H1 (cell line): ENCODE measurements at regions not wholly inside any gene's neighbourhood (a gene's known extent, or its start where the extent isn't known, plus 50 kb on each side); places are given as distances from the start of the nearest gene placed in this dataset.

Experiments
- CTCF ChIA-PET: fragments of 300-600 bp; sonication (Branson Sonifier 250); formaldehyde crosslinking; loops from one replicate; lab custom pipeline; 2021; ENCODE audit not compliant: partially characterized antibody; lab: Charles Lee
- POLR2A ChIA-PET: fragments of 300-600 bp; sonication (Branson Sonifier 250); formaldehyde crosslinking; loops from one replicate; lab custom pipeline; 2021; ENCODE audit warnings: inconsistent platforms; ENCODE audit not compliant: partially characterized antibody; lab: Charles Lee
- DNase-seq, 2 experiments: peaks; one replicate each; pipeline versions ENCODE4 v3.0.0 to v3.0.0-alpha.2; 2010 to 2022; ENCODE audit warnings: low spot score in 2 of 2, low read depth in 1 of 2, mixed read lengths in 1 of 2
- FAIRE-seq: peaks from 2 replicates; lab custom pipeline; 2011; peaks lifted over from hg19 to GRCh38; lab: Jason Lieb, UNC
- H2AFZ ChIP-seq: 2 replicates; pipeline ENCODE4 v1.8.1; 2012; ENCODE audit warnings: low read length, inconsistent platforms
- H2AK5ac ChIP-seq: 2 replicates; pipeline ENCODE4 v1.6.1; 2013; ENCODE audit warnings: low read depth, low read length
- H2BK120ac ChIP-seq: replicated peaks from 2 replicates; pipeline ENCODE3; 2013; ENCODE audit warnings: low read depth, low read length, inconsistent platforms
- H2BK12ac ChIP-seq: 2 replicates; pipeline ENCODE4 v1.6.1; 2013; ENCODE audit warnings: low read depth, low read length
- H2BK15ac ChIP-seq: 2 replicates; pipeline ENCODE4 v1.6.1; 2013; ENCODE audit warnings: low read length
- H2BK20ac ChIP-seq: 2 replicates; pipeline ENCODE4 v1.6.1; 2013; ENCODE audit warnings: low read length
- H2BK5ac ChIP-seq: 2 replicates; pipeline ENCODE4 v1.6.1; 2013; ENCODE audit warnings: low read depth, low read length
- H3K14ac ChIP-seq: 2 replicates; pipeline ENCODE4 v1.6.1; 2013; ENCODE audit warnings: inconsistent platforms; ENCODE audit not compliant: insufficient read length
- H3K18ac ChIP-seq: 2 replicates; pipeline ENCODE4 v1.6.1; 2013; ENCODE audit warnings: low read length; ENCODE audit errors: extremely low read depth
- H3K23ac ChIP-seq: 2 replicates; pipeline ENCODE4 v1.6.1; 2013; ENCODE audit warnings: inconsistent platforms; ENCODE audit not compliant: insufficient read length
- H3K23me2 ChIP-seq: 2 replicates; pipeline ENCODE4 v1.6.1; 2013; ENCODE audit warnings: low read depth, low read length
- H3K27ac ChIP-seq: 2 replicates; pipeline ENCODE4 v1.6.1; 2011; ENCODE audit warnings: low read depth, low read length, inconsistent platforms
- H3K27me3 ChIP-seq, 4 experiments: replicated peaks in 1 of 4; 1 replicate in 1 of 4; 2 replicates in 3 of 4; pipeline versions ENCODE4 v1.6.1 to v1.8.1; 2011 to 2013; ENCODE audit warnings: low read length in 3 of 4, mild to moderate bottlenecking in 3 of 4, inconsistent platforms in 2 of 4, mixed read lengths in 2 of 4, moderate library complexity in 1 of 4; ENCODE audit not compliant: control insufficient read depth in 3 of 4, insufficient read depth in 3 of 4; ENCODE audit errors: extremely low read depth in 1 of 4
- H3K36me3 ChIP-seq, 4 experiments: 2 replicates each; pipeline versions ENCODE4 v1.6.1 to v1.8.1; 2011 to 2013; ENCODE audit warnings: mild to moderate bottlenecking in 4 of 4, low read length in 3 of 4, moderate library complexity in 2 of 4, control low read depth in 1 of 4, inconsistent platforms in 1 of 4; ENCODE audit not compliant: insufficient read depth in 4 of 4, control insufficient read depth in 2 of 4
- H3K4ac ChIP-seq: replicated peaks from 2 replicates; pipeline ENCODE3; 2013; ENCODE audit warnings: low read length, low read depth, mixed read lengths, inconsistent platforms; ENCODE audit not compliant: insufficient read length
- H3K4me1 ChIP-seq, 4 experiments: replicated peaks in 1 of 4; 1 replicate in 1 of 4; 2 replicates in 3 of 4; pipeline versions ENCODE4 v1.6.1 to v1.8.1; 2011 to 2013; ENCODE audit warnings: low read length in 3 of 4, inconsistent platforms in 2 of 4, mixed read lengths in 1 of 4; ENCODE audit not compliant: insufficient read depth in 4 of 4, control insufficient read depth in 3 of 4
- H3K4me2 ChIP-seq, 2 experiments: 2 replicates each; pipeline versions ENCODE4 v1.6.1 to v1.8.1; 2011 to 2013; ENCODE audit warnings: low read depth in 2 of 2, low read length in 2 of 2, control low read depth in 1 of 2, inconsistent platforms in 1 of 2, mild to moderate bottlenecking in 1 of 2; ENCODE audit not compliant: insufficient read depth in 1 of 2
- H3K4me3 ChIP-seq, 4 experiments: fragments of 200-600, 300-600 bp in 1 of 4; sonication (generic), shearing (Covaris generic), sonication (Bioruptor Twin) in 1 of 4; 2 replicates each; pipeline versions ENCODE4 v1.5.1 to v1.8.1; 2011 to 2016; ENCODE audit warnings: low read length in 4 of 4, low read depth in 3 of 4, control low read depth in 2 of 4, inconsistent platforms in 2 of 4, mild to moderate bottlenecking in 2 of 4, mixed read lengths in 1 of 4, moderate library complexity in 1 of 4; ENCODE audit not compliant: insufficient read depth in 2 of 4; ENCODE audit errors: extremely low read depth in 1 of 4
- H3K56ac ChIP-seq: replicated peaks from 2 replicates; pipeline ENCODE3; 2013; ENCODE audit warnings: low read depth, mild to moderate bottlenecking, mixed read lengths, low read length, inconsistent platforms; ENCODE audit not compliant: insufficient read length
- H3K79me1 ChIP-seq: 2 replicates; pipeline ENCODE4 v1.6.1; 2013; ENCODE audit warnings: low read depth, low read length, control low read depth
- H3K79me2 ChIP-seq, 2 experiments: 2 replicates each; pipeline versions ENCODE4 v1.6.1 to v1.8.1; 2012 to 2013; ENCODE audit warnings: low read length in 2 of 2, mild to moderate bottlenecking in 2 of 2, inconsistent platforms in 1 of 2; ENCODE audit not compliant: insufficient read depth in 2 of 2, control insufficient read depth in 1 of 2
- H3K9ac ChIP-seq, 4 experiments: replicated peaks in 1 of 4; 1 replicate in 1 of 4; 2 replicates in 3 of 4; pipeline versions ENCODE4 v1.6.1 to v1.8.1; 2011 to 2013; ENCODE audit warnings: low read depth in 3 of 4, low read length in 3 of 4, control low read depth in 2 of 4, mild to moderate bottlenecking in 2 of 4, moderate library complexity in 2 of 4, inconsistent platforms in 1 of 4; ENCODE audit errors: extremely low read depth in 1 of 4
- H3K9me3 ChIP-seq, 2 experiments: 2 replicates each; pipeline versions ENCODE4 v1.6.1 to v1.8.1; 2012 to 2013; ENCODE audit warnings: mild to moderate bottlenecking in 2 of 2, moderate library complexity in 2 of 2, control low read depth in 1 of 2, inconsistent platforms in 1 of 2, low read depth in 1 of 2, low read length in 1 of 2, mixed read lengths in 1 of 2; ENCODE audit not compliant: insufficient read depth in 2 of 2
- H4K20me1 ChIP-seq, 2 experiments: replicated peaks in 1 of 2; 2 replicates each; pipeline versions ENCODE3 to v1.8.1; 2011 to 2013; ENCODE audit warnings: inconsistent platforms in 2 of 2, low read length in 2 of 2, mild to moderate bottlenecking in 1 of 2; ENCODE audit not compliant: insufficient read depth in 2 of 2, control insufficient read depth in 1 of 2
- H4K5ac ChIP-seq: 2 replicates; pipeline ENCODE4 v1.6.1; 2013; ENCODE audit warnings: low read length, low read depth, mixed read lengths, inconsistent platforms; ENCODE audit not compliant: insufficient read length
- H4K8ac ChIP-seq: 2 replicates; pipeline ENCODE4 v1.8.0; 2013; ENCODE audit warnings: mild to moderate bottlenecking, moderate library complexity, low read length, inconsistent platforms; ENCODE audit not compliant: insufficient read depth; ENCODE audit errors: extremely low read depth
- H4K91ac ChIP-seq: replicated peaks from 2 replicates; pipeline ENCODE3; 2013; ENCODE audit warnings: low read length, mixed read lengths, inconsistent platforms; ENCODE audit not compliant: insufficient read length
- CHD2 ChIP-seq: IDR thresholded peaks from 2 replicates; pipeline ENCODE4 v1.6.1; 2012; ENCODE audit warnings: low read length, improper control_type of control experiment
- CTBP2 ChIP-seq: IDR thresholded peaks from 2 replicates; pipeline ENCODE4 v1.7.0; 2011; ENCODE audit warnings: borderline replicate concordance, mild to moderate bottlenecking, moderate library complexity, mixed read lengths, low read length; ENCODE audit not compliant: insufficient read depth, insufficient read length
- CTCF ChIP-seq, 3 experiments: IDR thresholded peaks; 1 replicate in 2 of 3; 2 replicates in 1 of 3; pipeline versions ENCODE4 v1.5.1 to v1.6.1; 2011; ENCODE audit warnings: low read length in 3 of 3, mild to moderate bottlenecking in 3 of 3, inconsistent platforms in 2 of 3, low read depth in 1 of 3, moderate library complexity in 1 of 3; ENCODE audit not compliant: insufficient read depth in 1 of 3; ENCODE audit errors: control extremely low read depth in 1 of 3
- GABPA ChIP-seq: IDR thresholded peaks from 2 replicates; pipeline ENCODE4 v1.6.1; 2011; ENCODE audit warnings: mild to moderate bottlenecking, low read length, moderate library complexity, borderline replicate concordance; ENCODE audit not compliant: insufficient read depth
- NRF1 ChIP-seq: IDR thresholded peaks from 2 replicates; pipeline ENCODE4 v1.6.1; 2011; ENCODE audit warnings: mild to moderate bottlenecking, low read depth, low read length, improper control_type of control experiment
- POLR2A ChIP-seq, 2 experiments: IDR thresholded peaks; 1 replicate in 1 of 2; 2 replicates in 1 of 2; pipeline ENCODE4 v1.6.1; 2011; ENCODE audit warnings: low read depth in 2 of 2, low read length in 2 of 2, mild to moderate bottlenecking in 2 of 2; ENCODE audit errors: control extremely low read depth in 1 of 2
- RBBP5 ChIP-seq: IDR thresholded peaks from 2 replicates; pipeline ENCODE4 v1.7.1; 2012; ENCODE audit warnings: low read depth, mild to moderate bottlenecking, inconsistent platforms, low read length, moderate library complexity, borderline replicate concordance
- SRF ChIP-seq: IDR thresholded peaks from 2 replicates; pipeline ENCODE4 v1.6.1; 2011; ENCODE audit warnings: mild to moderate bottlenecking, low read depth, low read length, moderate library complexity
- TAF7 ChIP-seq: optimal IDR thresholded peaks from 2 replicates; pipeline ENCODE3; 2011; ENCODE audit warnings: low read depth, mild to moderate bottlenecking, inconsistent platforms, low read length, moderate library complexity, borderline replicate concordance
- WGBS, 2 experiments: shearing (Covaris generic) in 1 of 2; methylation state at CpG; one replicate each; pipeline versions ENCODE4 v1.1.6 to v1.1.7; 2013 to 2015; ENCODE audit warnings: low lambda C conversion rate in 2 of 2, mixed read lengths in 2 of 2, inconsistent platforms in 1 of 2, low coverage in 1 of 2, missing lambda C conversion rate in 1 of 2; ENCODE audit not compliant: insufficient replicate concordance in 2 of 2, insufficient coverage in 1 of 2, insufficient read length in 1 of 2; ENCODE audit errors: extremely low coverage in 1 of 2, missing lambda C conversion rate in 1 of 2; 5-methylcytosine and 5-hydroxymethylcytosine counted together

- H2AFZ ChIP-seq = no peak overlapping the region
- no peak overlapping the region for H3K9ac ChIP-seq
- no peak overlapping the region for H4K91ac ChIP-seq
- peaks cover 0 to 2% of the 10 kb centered on the region in 2 experiments for H4K20me1 ChIP-seq
- no peak overlapping the region for H2BK5ac ChIP-seq
- ChIA-PET CTCF (no interaction called here), POLR2A (no interaction called here)
- no peak overlapping the region for H2BK120ac ChIP-seq
- no peak overlapping the region for H4K5ac ChIP-seq
- H3K27me3 ChIP-seq = no peaks in the 10 kb centered on the region
- no peak overlapping the region for H2BK12ac ChIP-seq
- peaks cover 0 to 5% (median 0%) of the 10 kb centered on the region in 4 experiments; a peak in 1 of 7 replicates for H3K4me1 ChIP-seq
- no peak overlapping the region for H3K18ac ChIP-seq
- no peak overlapping the region for H3K4me2 ChIP-seq
- H2BK20ac ChIP-seq = no peak overlapping the region
- peaks cover 7 to 17% of the 10 kb centered on the region in 2 experiments; a peak in 1 of 4 replicates for H3K9me3 ChIP-seq
- H3K14ac ChIP-seq = no peak overlapping the region
- H3K23ac ChIP-seq = no peak overlapping the region
- FAIRE-seq = no peak
- no peaks in the 10 kb centered on the region for H3K79me2 ChIP-seq
- WGBS, 2 experiments = 87% methylated on average over 22 of the region's 22 CpGs; no CpG with 5 or more reads in 1 of the 2 experiments
- H3K36me3 ChIP-seq = no peaks in the 10 kb centered on the region
- H3K4me3 ChIP-seq = no peak overlapping the region
- H4K8ac ChIP-seq = no peak overlapping the region; the same call in 1 of the 2 replicates
- H3K27ac ChIP-seq = no peak overlapping the region
- no peaks in the 10 kb centered on the region; the same call in 1 of the 2 replicates for H3K23me2 ChIP-seq
- no peak overlapping the region for H3K4ac ChIP-seq
- no peak overlapping the region for H3K56ac ChIP-seq
- H2AK5ac ChIP-seq = no peak overlapping the region
- no peaks in the 10 kb centered on the region for H3K79me1 ChIP-seq
- no peak for DNase-seq
- no peak overlapping the region for H2BK15ac ChIP-seq
- TF ChIP-seq NRF1 (no peak), CHD2 (no peak), GABPA (no peak), POLR2A (IDR thresholded peaks at IDR 0.05; ENCODE audit: control extremely low read depth in 1 of 2, low read depth in 2 of 2, low read length in 2 of 2) (no peak), TAF7 (no peak), RBBP5 (no peak), CTBP2 (no peak), CTCF (IDR thresholded peaks at IDR 0.05; ENCODE audit: control extremely low read depth in 1 of 3, insufficient read depth in 1 of 3, low read depth in 1 of 3, low read length in 3 of 3) (no peak), SRF (no peak)
Observed at GRCh38 chr4:3639613-3640586, 107.7 kb upstream of the LRPAP1 start.
